Testis (tissue), 2 donors: ENCODE measurements at regions not wholly inside any gene's neighbourhood (a gene's known extent, or its start where the extent isn't known, plus 50 kb on each side); places are given as distances from the start of the nearest gene placed in this dataset.

Experiments
- POLR2A ChIP-seq: fragments of 450-650 bp; IDR thresholded peaks from one replicate; pipeline ENCODE4 v1.6.1; 2017; ENCODE audit warnings: antibody characterized with exemption, mild to moderate bottlenecking, moderate library complexity
- TF ChIP-seq, protein P1 (sequence below), 3 experiments: fragments of 450-650 bp in 2 of 3; fragments of 200-600 bp in 1 of 3; sonication (generic) in 1 of 3; IDR thresholded peaks; one replicate each; pipeline ENCODE4 v1.5.1; 2016 to 2019; ENCODE audit warnings: antibody characterized with exemption in 3 of 3, mild to moderate bottlenecking in 2 of 3, moderate library complexity in 1 of 3

- TF ChIP-seq, protein P1, sequence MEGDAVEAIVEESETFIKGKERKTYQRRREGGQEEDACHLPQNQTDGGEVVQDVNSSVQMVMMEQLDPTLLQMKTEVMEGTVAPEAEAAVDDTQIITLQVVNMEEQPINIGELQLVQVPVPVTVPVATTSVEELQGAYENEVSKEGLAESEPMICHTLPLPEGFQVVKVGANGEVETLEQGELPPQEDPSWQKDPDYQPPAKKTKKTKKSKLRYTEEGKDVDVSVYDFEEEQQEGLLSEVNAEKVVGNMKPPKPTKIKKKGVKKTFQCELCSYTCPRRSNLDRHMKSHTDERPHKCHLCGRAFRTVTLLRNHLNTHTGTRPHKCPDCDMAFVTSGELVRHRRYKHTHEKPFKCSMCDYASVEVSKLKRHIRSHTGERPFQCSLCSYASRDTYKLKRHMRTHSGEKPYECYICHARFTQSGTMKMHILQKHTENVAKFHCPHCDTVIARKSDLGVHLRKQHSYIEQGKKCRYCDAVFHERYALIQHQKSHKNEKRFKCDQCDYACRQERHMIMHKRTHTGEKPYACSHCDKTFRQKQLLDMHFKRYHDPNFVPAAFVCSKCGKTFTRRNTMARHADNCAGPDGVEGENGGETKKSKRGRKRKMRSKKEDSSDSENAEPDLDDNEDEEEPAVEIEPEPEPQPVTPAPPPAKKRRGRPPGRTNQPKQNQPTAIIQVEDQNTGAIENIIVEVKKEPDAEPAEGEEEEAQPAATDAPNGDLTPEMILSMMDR (IDR thresholded peaks at IDR 0.05): no peak
- TF ChIP-seq POLR2A: no peak
These were observed 62.7 kb downstream of the TTC6 start for GRCh38 chr14:37658156-37658555.
